ENCODE measurements at regions not wholly inside any gene's neighbourhood (a gene's known extent, or its start where the extent isn't known, plus 50 kb on each side); places are given as distances from the start of the nearest gene placed in this dataset.

DNA sequence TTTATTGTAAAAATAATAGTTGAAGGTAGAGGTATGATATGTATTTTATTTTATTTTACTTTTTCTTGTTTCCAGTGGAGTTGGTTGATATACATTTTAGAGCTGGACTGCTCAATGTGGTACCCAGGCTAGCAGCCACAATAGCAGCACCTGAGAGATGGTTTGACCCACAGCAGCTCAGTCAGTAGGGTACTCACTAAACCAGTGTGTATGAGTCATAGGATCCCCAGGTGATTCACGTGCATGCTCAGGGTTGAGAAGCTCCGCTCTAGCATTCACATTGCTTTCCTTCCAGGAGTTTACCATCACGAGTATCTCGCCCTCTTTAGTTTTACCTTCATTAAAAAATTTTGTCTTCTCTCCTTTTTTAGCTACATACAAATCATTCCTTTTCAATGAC is 96.0 kb upstream of the PAXBP1 start:
- no peak overlapping the region for H3K18ac ChIP-seq (ENCODE audit: extremely low read depth, low read length)
- H3K23me2 ChIP-seq (ENCODE audit: low read depth, low read length), result peaks cover 2% of the 10 kb centered on the region; the same call in 1 of the 2 replicates
- no peak overlapping the region for H4K8ac ChIP-seq (ENCODE audit: extremely low read depth, insufficient read depth, low read length)
- no peak overlapping the region for H2BK15ac ChIP-seq (ENCODE audit: low read length)
- POLR2A ChIA-PET (ENCODE audit: partially characterized antibody), result no interaction called here
- H3K4me1 ChIP-seq (replicated peaks in 1 of 4; ENCODE audit: control insufficient read depth in 3 of 4, insufficient read depth in 4 of 4, low read length in 3 of 4), result no peaks in the 10 kb centered on the region
- no peak overlapping the region for H3K27ac ChIP-seq (ENCODE audit: low read depth, low read length)
- H3K36me3 ChIP-seq (ENCODE audit: control insufficient read depth in 2 of 4, insufficient read depth in 4 of 4, low read length in 3 of 4), result no peaks in the 10 kb centered on the region
- CTCF ChIA-PET (ENCODE audit: partially characterized antibody), result interaction anchor here (0.8 to 2.2 kb wide), 4 partner anchors 11 to 127 kb away, joined by 3 to 11 read pairs (median 4); no protein-coding TSS in a partner anchor
- no peak overlapping the region for H2BK20ac ChIP-seq (ENCODE audit: low read length)
- DNase-seq (ENCODE audit: low read depth in 1 of 2, low spot score in 2 of 2) (no peak), FAIRE-seq (no peak)
- H4K91ac ChIP-seq (replicated peaks; ENCODE audit: insufficient read length, low read length), result no peak overlapping the region
- no peak overlapping the region for H4K5ac ChIP-seq (ENCODE audit: insufficient read length, low read depth, low read length)
- H2AFZ ChIP-seq (ENCODE audit: low read length), result no peak overlapping the region
- H2BK120ac ChIP-seq (replicated peaks; ENCODE audit: low read depth, low read length), result no peak overlapping the region
- no peak overlapping the region for H3K23ac ChIP-seq (ENCODE audit: insufficient read length)
- no peak overlapping the region for H3K9ac ChIP-seq (replicated peaks in 1 of 4; ENCODE audit: extremely low read depth in 1 of 4, low read depth in 3 of 4, low read length in 3 of 4)
- no peak overlapping the region for H3K14ac ChIP-seq (ENCODE audit: insufficient read length)
- WGBS, 2 experiments (ENCODE audit: extremely low coverage in 1 of 2, insufficient coverage in 1 of 2, insufficient read length in 1 of 2, insufficient replicate concordance in 2 of 2, low coverage in 1 of 2, low lambda C conversion rate in 2 of 2, missing lambda C conversion rate in 1 of 2), result 84% methylated on average over 4 of the region's 4 CpGs; no CpG with 5 or more reads in 1 of the 2 experiments
- H3K4me2 ChIP-seq (ENCODE audit: insufficient read depth in 1 of 2, low read depth in 2 of 2, low read length in 2 of 2), result no peak overlapping the region
- no peak overlapping the region for H2BK12ac ChIP-seq (ENCODE audit: low read depth, low read length)
- H3K79me2 ChIP-seq (ENCODE audit: control insufficient read depth in 1 of 2, insufficient read depth in 2 of 2, low read length in 2 of 2), result no peaks in the 10 kb centered on the region
- H3K9me3 ChIP-seq (ENCODE audit: insufficient read depth in 2 of 2, low read depth in 1 of 2, low read length in 1 of 2), result 0 out of 4 replicates have a peak, but pooled peaks cover 0 to 3% of the 10 kb centered on the region in 2 experiments
- H3K4ac ChIP-seq (replicated peaks; ENCODE audit: insufficient read length, low read depth, low read length), result no peak overlapping the region
- H3K56ac ChIP-seq (replicated peaks; ENCODE audit: insufficient read length, low read depth, low read length), result no peak overlapping the region
- no peaks in the 10 kb centered on the region for H4K20me1 ChIP-seq (replicated peaks in 1 of 2; ENCODE audit: control insufficient read depth in 1 of 2, insufficient read depth in 2 of 2, low read length in 2 of 2)
- no peaks in the 10 kb centered on the region for H3K27me3 ChIP-seq (replicated peaks in 1 of 4; ENCODE audit: control insufficient read depth in 3 of 4, extremely low read depth in 1 of 4, insufficient read depth in 3 of 4, low read length in 3 of 4)
- H2BK5ac ChIP-seq (ENCODE audit: low read depth, low read length), result no peak overlapping the region
- H2AK5ac ChIP-seq (ENCODE audit: low read depth, low read length), result no peak overlapping the region
- no peak overlapping the region for H3K4me3 ChIP-seq (ENCODE audit: extremely low read depth in 1 of 4, insufficient read depth in 2 of 4, low read depth in 3 of 4, low read length in 4 of 4)
- no peaks in the 10 kb centered on the region for H3K79me1 ChIP-seq (ENCODE audit: low read depth, low read length)
- no peak for TF ChIP-seq BACH1 (IDR thresholded peaks at IDR 0.05; ENCODE audit: low read length)
